Head of caudate nucleus (tissue), 42 donors: ENCODE measurements at regions not wholly inside any gene's neighbourhood (a gene's known extent, or its start where the extent isn't known, plus 50 kb on each side); places are given as distances from the start of the nearest gene placed in this dataset.
A peak's percentile ranks its signal among the peaks of the same experiment; 100 is the strongest.

Experiments used
- DNase-seq, 42 donors: peaks; one replicate each; pipeline versions ENCODE4 v3.0.0 to v3.0.0-alpha.2; 2020 to 2021; ENCODE audit warnings: mixed read lengths in 7 of 42
- intact Hi-C: fragments of 100-400 bp; cut with DNase I; formaldehyde crosslinking; loops from one replicate; pipeline ENCODE4 v1.15.0; 2022

- no peak for DNase-seq
Observed at GRCh38 chr13:108360139-108360538, 90.6 kb downstream of the TNFSF13B start.

DNA sequence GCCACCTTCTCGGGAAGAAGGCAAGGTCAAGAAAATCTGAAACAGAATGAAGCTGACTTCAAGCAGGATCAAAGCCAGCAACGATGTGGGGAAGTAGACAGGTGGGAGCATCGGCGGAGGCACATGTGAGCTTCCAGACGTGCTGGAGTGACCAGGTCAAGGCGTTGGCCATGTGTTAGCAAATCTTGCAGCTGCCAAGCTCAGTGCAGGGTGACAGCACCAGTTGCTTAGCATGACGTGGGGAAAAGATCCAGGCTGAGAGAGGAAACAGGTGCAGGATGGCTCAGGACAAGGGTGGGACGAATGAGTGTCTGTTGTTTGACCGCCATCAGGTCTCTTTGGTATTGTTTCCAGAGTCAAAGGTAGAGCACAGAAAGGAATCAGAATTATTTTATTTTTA, 92.3 kb downstream of the TNFSF13B start:
- DNase-seq: no peak
- intact Hi-C loops: no loop called here

More at GRCh38 chr13:108360139-108360538, 90.6 kb downstream of the TNFSF13B start:
- intact Hi-C loops: no loop called here

DNA sequence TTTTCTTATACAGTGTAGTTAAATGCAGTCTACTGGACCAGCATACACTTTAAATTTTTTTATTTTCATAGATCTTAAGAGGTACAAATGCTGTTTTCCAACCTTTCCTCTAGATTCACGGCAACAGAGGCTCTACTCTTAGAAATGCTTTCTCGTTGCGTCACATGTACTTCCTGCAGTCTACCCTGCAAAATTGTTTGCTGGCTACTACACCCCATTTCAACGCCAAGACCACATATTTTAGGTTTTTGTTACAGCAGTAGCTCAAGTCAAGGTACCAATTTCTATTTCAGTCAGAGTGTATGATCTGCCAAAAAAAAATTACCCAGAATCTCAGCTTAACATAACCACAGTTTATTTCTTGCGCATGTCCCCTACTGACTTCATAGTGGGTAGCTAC, 94.1 kb downstream of the TNFSF13B start:
- intact Hi-C loops: no loop called here
- DNase-seq: no peak

- intact Hi-C loops: no loop called here
- DNase-seq: no peak
Observed at GRCh38 chr13:108365255-108365654, 95.7 kb downstream of the TNFSF13B start.

GRCh38 chr13:108368250-108368905, 98.9 kb downstream of the TNFSF13B start:
- intact Hi-C loops: no loop called here

DNA sequence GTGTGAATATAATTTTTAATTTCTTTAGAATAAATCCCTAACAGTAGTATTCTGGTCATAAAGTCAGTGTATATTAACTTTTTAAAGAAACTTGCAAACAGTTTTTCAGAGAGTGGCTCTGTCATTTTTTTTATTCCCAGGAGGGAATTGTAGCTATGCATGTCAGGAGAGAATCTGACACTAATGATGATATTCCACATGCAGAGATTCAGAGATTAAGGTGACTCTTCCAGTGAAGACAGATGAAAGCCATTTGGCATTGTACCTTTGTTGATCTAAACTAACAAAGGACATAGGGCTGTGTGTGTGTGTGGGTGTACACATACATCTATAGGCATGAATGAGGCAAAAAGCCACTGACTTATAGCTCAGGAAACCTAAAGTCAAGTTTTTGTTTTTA, 99.9 kb downstream of the TNFSF13B start:
- intact Hi-C loops: no loop called here
- no peak for DNase-seq

More at GRCh38 chr13:108368250-108368905, 98.9 kb downstream of the TNFSF13B start:
- no peak for DNase-seq

DNA sequence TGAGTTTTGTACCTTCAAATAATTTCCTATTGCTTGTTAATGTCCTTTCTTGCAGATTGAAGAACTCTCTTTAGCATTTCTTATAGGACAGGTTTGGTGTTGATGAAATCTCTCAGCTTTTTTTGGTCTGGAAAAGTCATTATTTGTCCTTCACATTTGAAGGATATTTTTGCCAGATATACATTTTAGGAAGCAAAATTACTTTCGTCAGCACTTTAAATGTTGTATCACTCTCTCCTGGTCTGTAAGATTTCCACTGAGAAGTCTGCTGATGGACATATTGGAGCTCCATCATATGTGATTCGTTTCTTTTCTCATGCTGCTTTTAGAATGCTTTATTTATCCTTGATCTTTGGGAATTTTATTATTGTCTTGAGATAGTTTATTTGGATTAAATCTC, 105.5 kb downstream of the TNFSF13B start:
- DNase-seq: no peak
- intact Hi-C loops: no loop called here

DNA sequence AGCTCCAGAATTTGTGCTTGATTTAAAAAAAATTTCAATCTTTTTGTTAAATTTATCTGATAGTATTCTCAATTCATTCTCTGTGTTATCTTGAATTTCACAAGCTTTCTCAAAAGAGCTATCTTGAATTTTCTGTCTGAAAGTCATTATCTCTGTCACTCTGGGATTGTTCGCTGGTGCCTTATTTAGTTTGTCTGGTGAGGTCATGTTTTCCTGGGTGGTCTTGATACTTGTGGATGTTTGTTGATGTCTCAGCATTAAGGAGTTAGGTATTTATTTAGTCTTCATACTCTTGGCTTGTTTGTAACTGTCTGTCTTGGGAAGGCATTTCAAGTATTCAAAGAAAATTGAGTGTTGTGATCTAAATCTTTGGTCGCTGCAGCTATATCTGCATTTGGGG, 106.3 kb downstream of the TNFSF13B start:
- intact Hi-C loops: no loop called here

GRCh38 chr13:108376308-108376707, 106.8 kb downstream of the TNFSF13B start:
- no peak for DNase-seq
- intact Hi-C loops: no loop called here

More for the DNA sequence above, 106.3 kb downstream of the TNFSF13B start:
- DNase-seq: no peak

GRCh38 chr13:108377646-108378206, 108.2 kb downstream of the TNFSF13B start:
- DNase-seq: peak in 9 of 42 donors; percentile 3 to 47 (median 12)
- intact Hi-C loops: no loop called here

GRCh38 chr13:108383667-108384066, 114.1 kb downstream of the TNFSF13B start:
- intact Hi-C loops: no loop called here
- no peak for DNase-seq

GRCh38 chr13:108387156-108387555, 117.6 kb downstream of the TNFSF13B start:
- DNase-seq: no peak
- intact Hi-C loops: no loop called here

- intact Hi-C loops: no loop called here
- no peak for DNase-seq
Observed at GRCh38 chr13:108402850-108403249, 133.3 kb downstream of the TNFSF13B start.

- no peak for DNase-seq
Observed at GRCh38 chr13:108407495-108407894, 138.0 kb downstream of the TNFSF13B start.

GRCh38 chr13:108408672-108409071, 139.2 kb downstream of the TNFSF13B start:
- intact Hi-C loops: no loop called here
- no peak for DNase-seq

More at GRCh38 chr13:108407495-108407894, 138.0 kb downstream of the TNFSF13B start:
- intact Hi-C loops: no loop called here

GRCh38 chr13:108409730-108410129, 140.2 kb downstream of the TNFSF13B start:
- intact Hi-C loops: no loop called here
- DNase-seq: no peak

DNA sequence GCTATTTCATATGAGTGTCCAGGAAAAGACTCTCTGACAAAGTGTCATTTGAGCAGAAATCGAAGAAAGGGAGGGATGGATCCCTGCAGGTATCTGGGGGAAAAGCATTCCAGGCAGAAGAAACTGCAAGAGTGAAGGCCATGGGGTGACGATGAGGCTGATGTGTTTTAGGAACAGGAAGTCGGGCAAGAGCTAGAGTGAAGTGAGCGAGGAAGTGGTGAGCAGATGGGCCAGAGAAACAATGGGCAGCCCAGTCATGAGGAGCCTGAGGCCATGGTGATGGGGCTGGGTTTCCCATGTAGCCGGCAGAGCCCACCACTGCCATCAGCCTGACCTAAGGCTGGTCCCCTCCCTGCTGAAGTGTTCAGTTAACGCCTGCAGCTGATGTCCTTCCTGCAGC, 150.2 kb downstream of the TNFSF13B start:
- DNase-seq: no peak
- intact Hi-C loops: no loop called here

GRCh38 chr13:108425056-108425455, 155.5 kb downstream of the TNFSF13B start:
- no peak for DNase-seq

DNA sequence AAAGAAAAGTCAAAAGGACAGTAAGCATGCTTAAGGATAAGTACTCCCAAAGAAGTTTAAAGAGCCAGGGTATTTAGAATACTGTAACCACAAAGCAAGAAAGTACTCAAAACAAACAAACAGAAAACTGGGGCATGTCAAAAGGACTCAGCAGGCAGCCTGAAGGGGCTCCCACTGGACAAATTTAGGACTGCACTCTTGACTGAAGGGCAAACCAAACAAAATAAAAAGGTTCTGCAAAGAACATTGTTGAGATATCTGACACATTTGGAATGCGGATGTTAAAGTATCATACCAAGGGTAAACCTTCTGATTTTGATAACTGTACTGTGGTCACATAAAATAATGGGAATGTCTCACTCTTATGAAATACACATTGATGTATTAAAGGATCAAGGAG, 157.4 kb downstream of the TNFSF13B start:
- intact Hi-C loops: no loop called here
- no peak for DNase-seq

More at GRCh38 chr13:108425056-108425455, 155.5 kb downstream of the TNFSF13B start:
- intact Hi-C loops: no loop called here

DNA sequence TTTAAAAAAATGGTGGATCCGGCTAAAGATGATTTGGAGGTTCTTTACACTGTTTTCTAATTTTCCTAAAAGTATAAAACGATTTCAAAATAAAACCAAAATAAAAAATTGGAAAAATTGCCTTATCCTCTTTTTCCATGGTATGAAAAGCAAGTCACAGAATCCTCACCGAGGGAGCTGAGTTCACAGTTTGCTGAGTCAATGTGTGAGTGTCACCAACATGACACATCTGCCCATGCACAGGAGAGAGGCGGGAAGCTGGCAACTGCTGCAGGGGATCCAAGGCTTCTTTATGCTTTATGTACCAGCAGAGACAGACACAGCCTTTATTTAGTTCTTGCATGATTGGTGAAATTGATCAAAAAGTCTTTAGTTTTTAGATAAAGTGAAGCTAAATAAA, 157.8 kb downstream of the TNFSF13B start:
- DNase-seq: peak in 34 of 42 donors; percentile 3 to 82 (median 36)
- intact Hi-C loops: no loop called here

DNA sequence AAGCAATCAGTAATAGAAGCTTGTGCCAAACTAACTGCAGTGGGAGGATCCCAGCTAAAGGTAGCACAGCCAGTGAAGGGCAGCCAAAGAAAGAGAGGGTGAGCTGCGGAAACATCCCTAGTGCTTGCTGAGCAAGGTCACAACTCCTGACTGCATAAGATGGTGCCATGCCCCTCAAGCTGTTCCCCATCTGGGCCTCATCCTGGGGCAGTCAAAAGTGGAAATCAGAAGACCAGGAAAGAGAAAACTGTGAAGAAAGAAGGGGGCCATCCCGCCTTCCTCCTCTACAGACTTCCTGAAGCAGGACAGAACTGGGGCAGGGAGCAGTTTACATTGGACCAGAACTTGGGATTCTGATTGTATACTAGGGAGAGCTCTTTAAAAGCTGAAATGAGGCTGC, 159.2 kb downstream of the TNFSF13B start:
- DNase-seq: no peak
- intact Hi-C loops: no loop called here
